ENCODE measurements at regions not wholly inside any gene's neighbourhood (a gene's known extent, or its start where the extent isn't known, plus 50 kb on each side); places are given as distances from the start of the nearest gene placed in this dataset.
"Not testable (repeated sequence)": the region's sequence is repeated elsewhere in the genome, so short reads cannot be mapped to it uniquely, and the experiment has no call there.

DNA sequence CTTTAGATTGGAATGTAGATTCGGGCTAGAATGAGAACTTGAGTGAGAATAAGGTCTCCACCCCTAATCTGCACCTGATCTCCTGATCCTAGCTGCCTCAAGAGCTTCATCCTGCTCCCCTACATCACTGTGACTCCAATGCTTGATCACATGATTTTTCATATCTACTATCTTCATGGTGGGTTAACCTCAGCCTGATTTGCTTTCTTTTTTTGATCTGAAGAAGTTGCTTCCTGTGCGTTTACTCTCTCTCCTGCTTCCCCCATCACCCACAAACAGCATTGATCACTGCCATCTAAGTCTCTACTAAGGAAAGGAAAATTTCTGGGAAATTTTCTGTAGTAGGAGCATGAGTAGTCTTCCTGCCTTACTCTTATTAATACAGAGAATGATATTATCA lies 1542.1 kb upstream of the SLC10A2 start:
- H3K9me3 Mint-ChIP-seq (ENCODE audit: low read depth) = no peaks in the 10 kb centered on the region
- H3K27me3 Mint-ChIP-seq (ENCODE audit: low read depth) = peaks cover 2% of the 10 kb centered on the region
- no peaks in the 10 kb centered on the region for H3K4me1 Mint-ChIP-seq (ENCODE audit: low read depth)
- no peak for DNase-seq (ENCODE audit: low spot score)
- H3K36me3 Mint-ChIP-seq (ENCODE audit: low read depth) = no peaks in the 10 kb centered on the region
- TF ChIP-seq, protein P1, sequence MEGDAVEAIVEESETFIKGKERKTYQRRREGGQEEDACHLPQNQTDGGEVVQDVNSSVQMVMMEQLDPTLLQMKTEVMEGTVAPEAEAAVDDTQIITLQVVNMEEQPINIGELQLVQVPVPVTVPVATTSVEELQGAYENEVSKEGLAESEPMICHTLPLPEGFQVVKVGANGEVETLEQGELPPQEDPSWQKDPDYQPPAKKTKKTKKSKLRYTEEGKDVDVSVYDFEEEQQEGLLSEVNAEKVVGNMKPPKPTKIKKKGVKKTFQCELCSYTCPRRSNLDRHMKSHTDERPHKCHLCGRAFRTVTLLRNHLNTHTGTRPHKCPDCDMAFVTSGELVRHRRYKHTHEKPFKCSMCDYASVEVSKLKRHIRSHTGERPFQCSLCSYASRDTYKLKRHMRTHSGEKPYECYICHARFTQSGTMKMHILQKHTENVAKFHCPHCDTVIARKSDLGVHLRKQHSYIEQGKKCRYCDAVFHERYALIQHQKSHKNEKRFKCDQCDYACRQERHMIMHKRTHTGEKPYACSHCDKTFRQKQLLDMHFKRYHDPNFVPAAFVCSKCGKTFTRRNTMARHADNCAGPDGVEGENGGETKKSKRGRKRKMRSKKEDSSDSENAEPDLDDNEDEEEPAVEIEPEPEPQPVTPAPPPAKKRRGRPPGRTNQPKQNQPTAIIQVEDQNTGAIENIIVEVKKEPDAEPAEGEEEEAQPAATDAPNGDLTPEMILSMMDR (IDR thresholded peaks at IDR 0.05) = no peak
- no peak overlapping the region for H3K27ac Mint-ChIP-seq (ENCODE audit: unreplicated experiment)
- H3K4me3 Mint-ChIP-seq (ENCODE audit: unreplicated experiment) = no peak overlapping the region

DNA sequence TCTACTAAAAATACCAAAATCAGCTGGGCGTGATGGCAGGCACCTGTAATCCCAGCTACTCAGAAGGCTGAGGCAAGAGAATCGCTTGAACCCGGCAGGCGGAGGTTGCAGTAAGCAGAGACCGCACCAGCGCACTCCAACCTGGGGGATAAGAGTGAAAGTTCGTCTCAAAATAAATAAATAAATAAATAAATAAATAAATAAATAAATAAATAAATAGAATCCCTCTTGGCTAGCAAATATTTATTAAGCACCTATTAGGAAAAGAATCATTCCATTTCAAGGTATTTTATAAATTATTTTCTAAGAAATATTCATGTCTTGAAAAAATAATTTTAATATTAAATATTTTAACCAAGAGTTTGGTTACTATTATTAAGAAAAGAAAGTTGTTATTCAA lies 1539.2 kb upstream of the SLC10A2 start:
- H3K36me3 Mint-ChIP-seq (ENCODE audit: low read depth); DNase-seq (ENCODE audit: low spot score); H3K9me3 Mint-ChIP-seq (ENCODE audit: low read depth); H3K4me3 Mint-ChIP-seq (ENCODE audit: unreplicated experiment); H3K27me3 Mint-ChIP-seq (ENCODE audit: low read depth); H3K27ac Mint-ChIP-seq (ENCODE audit: unreplicated experiment); H3K4me1 Mint-ChIP-seq (ENCODE audit: low read depth): not testable (repeated sequence)

DNA sequence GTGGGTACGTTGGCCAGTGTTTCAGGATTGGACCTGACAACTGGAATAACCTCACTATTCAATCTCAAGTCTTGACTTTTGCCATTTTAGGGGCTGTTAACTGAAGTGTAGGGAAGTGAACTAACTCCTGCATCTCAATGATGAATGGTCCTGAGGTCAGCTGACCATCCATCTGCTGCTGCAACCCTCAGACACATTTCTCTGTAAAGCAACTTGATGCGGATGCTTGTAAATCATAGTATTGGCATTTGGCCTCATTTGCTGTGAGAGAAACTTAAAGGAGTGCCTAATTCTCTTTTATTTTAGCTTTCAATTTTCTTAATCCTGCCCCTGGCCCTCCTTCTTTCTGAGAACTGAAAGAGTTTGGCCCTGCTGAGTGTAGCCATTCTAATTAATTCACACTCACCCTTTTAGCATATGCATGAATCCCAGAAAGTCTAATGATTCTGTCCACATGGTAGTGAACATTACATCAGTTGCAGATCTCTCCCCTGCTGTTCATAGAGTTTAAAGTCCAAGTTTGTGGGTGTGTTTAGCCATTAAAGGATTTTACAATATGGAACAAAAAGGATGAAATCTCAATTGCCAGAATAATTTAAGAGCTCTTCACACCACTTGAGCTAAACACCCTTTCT lies 1531.4 kb upstream of the SLC10A2 start:
- no peak for DNase-seq (ENCODE audit: low spot score)
- Mint-ChIP-seq H3K9me3 (ENCODE audit: low read depth) (no peaks in the 10 kb centered on the region), H3K36me3 (ENCODE audit: low read depth) (no peaks in the 10 kb centered on the region), H3K27me3 (ENCODE audit: low read depth) (no peaks in the 10 kb centered on the region), H3K27ac (ENCODE audit: unreplicated experiment) (no peak overlapping the region), H3K4me3 (ENCODE audit: unreplicated experiment) (no peak overlapping the region), H3K4me1 (ENCODE audit: low read depth) (peaks cover 4% of the 10 kb centered on the region)
- TF ChIP-seq, protein P1 (IDR thresholded peaks at IDR 0.05) = no peak

DNA sequence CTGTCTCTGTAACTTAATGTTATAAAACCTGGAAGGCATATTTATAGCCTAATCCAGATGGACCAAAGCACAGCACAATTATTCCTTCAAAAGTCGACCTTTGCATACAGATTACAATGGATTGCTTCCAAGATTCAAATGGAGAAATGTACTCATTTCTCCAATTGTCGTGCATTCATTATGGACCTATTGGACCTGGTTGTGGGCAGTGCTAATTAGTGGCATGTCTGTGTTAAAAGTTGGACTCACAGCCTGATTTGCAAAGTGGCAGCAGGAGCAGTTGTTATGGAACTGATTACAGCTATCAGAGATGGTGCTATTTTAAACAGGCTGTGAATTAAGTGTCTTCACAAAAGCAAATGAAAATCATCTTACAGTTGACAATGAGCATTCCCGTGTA lies 1529.3 kb upstream of the SLC10A2 start:
- no peak for DNase-seq (ENCODE audit: low spot score)
- Mint-ChIP-seq H3K27ac (ENCODE audit: unreplicated experiment) (no peak overlapping the region), H3K4me3 (ENCODE audit: unreplicated experiment) (no peak overlapping the region), H3K36me3 (ENCODE audit: low read depth) (no peaks in the 10 kb centered on the region), H3K4me1 (ENCODE audit: low read depth) (peaks cover 14% of the 10 kb centered on the region), H3K9me3 (ENCODE audit: low read depth) (no peaks in the 10 kb centered on the region), H3K27me3 (ENCODE audit: low read depth) (no peaks in the 10 kb centered on the region)
- TF ChIP-seq, protein P1 (IDR thresholded peaks at IDR 0.05) = no peak

DNA sequence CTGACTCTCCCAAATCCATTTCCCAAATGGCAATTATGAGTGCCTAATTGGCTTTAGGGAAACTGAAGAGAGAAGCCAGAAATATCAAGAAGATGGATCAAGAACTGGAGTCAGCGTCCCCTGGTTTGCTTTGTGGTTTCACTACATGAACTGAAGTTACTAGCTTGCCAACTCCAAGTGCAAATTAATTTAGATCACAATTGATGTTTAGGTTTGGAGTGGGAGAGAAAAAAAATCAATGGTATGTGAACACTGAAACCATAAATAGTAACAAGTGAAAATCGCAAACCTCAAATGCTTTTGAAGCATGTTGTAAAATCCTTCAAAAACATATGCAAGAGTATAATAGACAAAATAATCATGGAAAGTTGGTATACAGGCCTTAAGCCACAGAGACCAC lies 1528.6 kb upstream of the SLC10A2 start:
- Mint-ChIP-seq H3K27me3 (ENCODE audit: low read depth) (no peaks in the 10 kb centered on the region), H3K36me3 (ENCODE audit: low read depth) (no peaks in the 10 kb centered on the region), H3K4me3 (ENCODE audit: unreplicated experiment) (no peak overlapping the region), H3K27ac (ENCODE audit: unreplicated experiment) (no peak overlapping the region), H3K9me3 (ENCODE audit: low read depth) (no peaks in the 10 kb centered on the region), H3K4me1 (ENCODE audit: low read depth) (peaks cover 14% of the 10 kb centered on the region)
- DNase-seq (ENCODE audit: low spot score) = no peak
- TF ChIP-seq, protein P1 (IDR thresholded peaks at IDR 0.05) = no peak

DNA sequence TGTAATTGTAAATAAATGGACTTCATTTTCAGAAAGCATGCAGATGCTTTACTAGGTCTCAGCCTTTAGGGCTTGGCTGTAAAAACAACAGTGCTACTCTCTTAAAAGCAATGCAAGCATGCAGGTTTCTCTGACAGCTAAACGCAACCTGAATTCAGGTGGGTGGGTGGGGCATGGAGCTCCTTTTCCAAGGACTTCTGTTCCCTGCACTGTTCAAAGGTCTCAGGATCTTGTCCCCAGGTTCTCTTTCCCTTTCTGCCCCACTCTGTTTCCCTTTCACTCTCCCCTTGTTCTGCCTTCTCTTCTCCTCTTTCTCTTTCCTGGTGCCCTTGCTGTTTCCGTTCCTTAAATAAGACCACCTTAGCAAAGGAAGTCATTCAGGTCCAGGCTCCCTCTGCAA lies 1527.5 kb upstream of the SLC10A2 start:
- TF ChIP-seq, protein P1 (IDR thresholded peaks at IDR 0.05) = no peak
- no peaks in the 10 kb centered on the region for H3K36me3 Mint-ChIP-seq (ENCODE audit: low read depth)
- H3K4me3 Mint-ChIP-seq (ENCODE audit: unreplicated experiment) = no peak overlapping the region
- H3K27me3 Mint-ChIP-seq (ENCODE audit: low read depth) = no peaks in the 10 kb centered on the region
- no peak for DNase-seq (ENCODE audit: low spot score)
- H3K27ac Mint-ChIP-seq (ENCODE audit: unreplicated experiment) = no peak overlapping the region
- H3K4me1 Mint-ChIP-seq (ENCODE audit: low read depth) = peaks cover 14% of the 10 kb centered on the region
- H3K9me3 Mint-ChIP-seq (ENCODE audit: low read depth) = no peaks in the 10 kb centered on the region

Measured in chondrocyte (in vitro differentiated cells).